ENCODE measurements at regions not wholly inside any gene's neighbourhood (a gene's known extent, or its start where the extent isn't known, plus 50 kb on each side); places are given as distances from the start of the nearest gene placed in this dataset.

DNA sequence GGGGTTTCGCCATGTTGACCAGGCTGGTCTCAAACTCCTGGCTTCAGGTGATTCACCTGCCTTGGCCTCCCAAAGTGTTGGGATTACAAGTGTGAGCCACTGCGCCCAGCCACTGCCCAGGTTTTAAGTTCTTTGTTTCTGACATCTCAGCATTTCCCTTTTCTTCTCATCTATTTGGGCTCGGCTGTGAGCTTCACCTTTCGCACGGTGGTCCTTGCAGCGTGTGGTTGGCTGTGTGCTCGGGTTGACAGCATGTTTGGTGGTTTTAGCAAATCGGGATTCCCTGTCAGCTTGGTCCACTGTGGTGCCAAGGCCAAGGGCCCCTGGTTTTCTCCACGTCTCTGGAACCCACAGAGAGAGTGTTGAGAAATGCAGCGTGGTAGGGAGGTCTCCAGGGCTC lies 138.8 kb downstream of the DNAJB6 start:
- TF ChIP-seq, protein P1, sequence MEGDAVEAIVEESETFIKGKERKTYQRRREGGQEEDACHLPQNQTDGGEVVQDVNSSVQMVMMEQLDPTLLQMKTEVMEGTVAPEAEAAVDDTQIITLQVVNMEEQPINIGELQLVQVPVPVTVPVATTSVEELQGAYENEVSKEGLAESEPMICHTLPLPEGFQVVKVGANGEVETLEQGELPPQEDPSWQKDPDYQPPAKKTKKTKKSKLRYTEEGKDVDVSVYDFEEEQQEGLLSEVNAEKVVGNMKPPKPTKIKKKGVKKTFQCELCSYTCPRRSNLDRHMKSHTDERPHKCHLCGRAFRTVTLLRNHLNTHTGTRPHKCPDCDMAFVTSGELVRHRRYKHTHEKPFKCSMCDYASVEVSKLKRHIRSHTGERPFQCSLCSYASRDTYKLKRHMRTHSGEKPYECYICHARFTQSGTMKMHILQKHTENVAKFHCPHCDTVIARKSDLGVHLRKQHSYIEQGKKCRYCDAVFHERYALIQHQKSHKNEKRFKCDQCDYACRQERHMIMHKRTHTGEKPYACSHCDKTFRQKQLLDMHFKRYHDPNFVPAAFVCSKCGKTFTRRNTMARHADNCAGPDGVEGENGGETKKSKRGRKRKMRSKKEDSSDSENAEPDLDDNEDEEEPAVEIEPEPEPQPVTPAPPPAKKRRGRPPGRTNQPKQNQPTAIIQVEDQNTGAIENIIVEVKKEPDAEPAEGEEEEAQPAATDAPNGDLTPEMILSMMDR (tag by site-specific recombination; IDR thresholded peaks at IDR 0.05), result no peak
- TF ChIP-seq YY1 (tag by site-specific recombination; IDR thresholded peaks at IDR 0.05), result no peak
- no peak for TF ChIP-seq ZNF596 (tag by site-specific recombination; IDR thresholded peaks at IDR 0.05)
- no peak for TF ChIP-seq REPIN1 (tag by site-specific recombination; IDR thresholded peaks at IDR 0.05; ENCODE audit: low read depth)
- no peak for TF ChIP-seq ZSCAN23 (tag by site-specific recombination; IDR thresholded peaks at IDR 0.05)
- TF ChIP-seq ZBTB10 (tag by site-specific recombination; IDR thresholded peaks at IDR 0.05), result no peak
- TF ChIP-seq ZNF660 (tag by site-specific recombination; IDR thresholded peaks at IDR 0.05), result no peak
- TF ChIP-seq, protein P2, sequence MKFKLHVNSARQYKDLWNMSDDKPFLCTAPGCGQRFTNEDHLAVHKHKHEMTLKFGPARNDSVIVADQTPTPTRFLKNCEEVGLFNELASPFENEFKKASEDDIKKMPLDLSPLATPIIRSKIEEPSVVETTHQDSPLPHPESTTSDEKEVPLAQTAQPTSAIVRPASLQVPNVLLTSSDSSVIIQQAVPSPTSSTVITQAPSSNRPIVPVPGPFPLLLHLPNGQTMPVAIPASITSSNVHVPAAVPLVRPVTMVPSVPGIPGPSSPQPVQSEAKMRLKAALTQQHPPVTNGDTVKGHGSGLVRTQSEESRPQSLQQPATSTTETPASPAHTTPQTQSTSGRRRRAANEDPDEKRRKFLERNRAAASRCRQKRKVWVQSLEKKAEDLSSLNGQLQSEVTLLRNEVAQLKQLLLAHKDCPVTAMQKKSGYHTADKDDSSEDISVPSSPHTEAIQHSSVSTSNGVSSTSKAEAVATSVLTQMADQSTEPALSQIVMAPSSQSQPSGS (tag by site-specific recombination; IDR thresholded peaks at IDR 0.05; ENCODE audit: low read depth), result no peak
- no peak for TF ChIP-seq ZNF658 (tag by site-specific recombination; IDR thresholded peaks at IDR 0.05)
- TF ChIP-seq ZNF274 (IDR thresholded peaks at IDR 0.05; ENCODE audit: low read length), result no peak
- TF ChIP-seq ZNF274 (tag by site-specific recombination; IDR thresholded peaks at IDR 0.05; ENCODE audit: borderline replicate concordance), result no peak
- TF ChIP-seq ZNF214 (tag by site-specific recombination; IDR thresholded peaks at IDR 0.05; ENCODE audit: borderline replicate concordance), result no peak

Measured in HEK293 (cell line).